ENCODE measurements at regions not wholly inside any gene's neighbourhood (a gene's known extent, or its start where the extent isn't known, plus 50 kb on each side); places are given as distances from the start of the nearest gene placed in this dataset.

- FAIRE-seq: no peak
Observed at GRCh38 chr2:16615687-16616615, 49.7 kb downstream of the CYRIA start.

GRCh38 chr2:16615246-16615645 lies 50.4 kb downstream of the CYRIA start:
- FAIRE-seq: no peak

More at GRCh38 chr2:16615687-16616615, 49.7 kb downstream of the CYRIA start:
- no peak for DNase-seq (ENCODE audit: insufficient read length, low spot score)

GRCh38 chr2:16614314-16614860 lies 51.2 kb downstream of the CYRIA start:
- FAIRE-seq (no peak), DNase-seq (ENCODE audit: insufficient read length, low spot score) (no peak)

More at GRCh38 chr2:16615246-16615645, 50.4 kb downstream of the CYRIA start:
- DNase-seq (ENCODE audit: insufficient read length, low spot score): no peak

- DNase-seq (ENCODE audit: insufficient read length, low spot score) (no peak), FAIRE-seq (no peak)
Observed at GRCh38 chr2:16613539-16614011, 52.1 kb downstream of the CYRIA start.

- FAIRE-seq (no peak), DNase-seq (ENCODE audit: insufficient read length, low spot score) (no peak)
Observed at GRCh38 chr2:16612490-16612889, 53.1 kb downstream of the CYRIA start.

GRCh38 chr2:16609786-16610185 lies 55.8 kb downstream of the CYRIA start:
- DNase-seq (ENCODE audit: insufficient read length, low spot score): no peak
- FAIRE-seq: no peak

GRCh38 chr2:16608661-16609643 lies 56.7 kb downstream of the CYRIA start:
- FAIRE-seq (peak; percentile 90), DNase-seq (ENCODE audit: insufficient read length, low spot score) (peak; percentile 60)

GRCh38 chr2:16607301-16607700 lies 58.3 kb downstream of the CYRIA start:
- FAIRE-seq (no peak), DNase-seq (ENCODE audit: insufficient read length, low spot score) (no peak)

- no peak for FAIRE-seq
Observed at GRCh38 chr2:16604236-16604635, 61.4 kb downstream of the CYRIA start.

GRCh38 chr2:16591370-16591933 lies 74.2 kb downstream of the CYRIA start:
- DNase-seq (ENCODE audit: insufficient read length, low spot score): no peak
- FAIRE-seq: no peak

More at GRCh38 chr2:16604236-16604635, 61.4 kb downstream of the CYRIA start:
- DNase-seq (ENCODE audit: insufficient read length, low spot score): no peak

GRCh38 chr2:16589465-16589864 lies 76.2 kb downstream of the CYRIA start:
- FAIRE-seq (no peak), DNase-seq (ENCODE audit: insufficient read length, low spot score) (no peak)

GRCh38 chr2:16588565-16588964 lies 77.1 kb downstream of the CYRIA start:
- FAIRE-seq (no peak), DNase-seq (ENCODE audit: insufficient read length, low spot score) (no peak)

- FAIRE-seq: no peak
- DNase-seq (ENCODE audit: insufficient read length, low spot score): no peak
Observed at GRCh38 chr2:16587601-16588000, 78.0 kb downstream of the CYRIA start.

GRCh38 chr2:16584824-16585540 lies 80.7 kb downstream of the CYRIA start:
- DNase-seq (ENCODE audit: insufficient read length, low spot score) (no peak), FAIRE-seq (no peak)

- FAIRE-seq: no peak
Observed at GRCh38 chr2:16584084-16584483, 81.5 kb downstream of the CYRIA start.

GRCh38 chr2:16581241-16581640 lies 84.4 kb downstream of the CYRIA start:
- FAIRE-seq: no peak
- no peak for DNase-seq (ENCODE audit: insufficient read length, low spot score)

More at GRCh38 chr2:16584084-16584483, 81.5 kb downstream of the CYRIA start:
- DNase-seq (ENCODE audit: insufficient read length, low spot score): no peak

GRCh38 chr2:16578081-16578480 lies 87.6 kb downstream of the CYRIA start:
- FAIRE-seq (no peak), DNase-seq (ENCODE audit: insufficient read length, low spot score) (no peak)

GRCh38 chr2:16570516-16570915 lies 95.1 kb downstream of the CYRIA start:
- FAIRE-seq (no peak), DNase-seq (ENCODE audit: insufficient read length, low spot score) (no peak)

- DNase-seq (ENCODE audit: insufficient read length, low spot score): no peak
- FAIRE-seq: no peak
Observed at GRCh38 chr2:16568998-16569784, 96.4 kb downstream of the CYRIA start.
